Sigmoid colon (tissue), 4 donors: ENCODE measurements at regions not wholly inside any gene's neighbourhood (a gene's known extent, or its start where the extent isn't known, plus 50 kb on each side); places are given as distances from the start of the nearest gene placed in this dataset.

Source experiments
- CTCF ChIP-seq, 4 experiments: fragments of 450-650 bp in 3 of 4; fragments of 200-600 bp in 1 of 4; IDR thresholded peaks; one replicate each; pipeline ENCODE4 v1.5.1; 2016 to 2019; ENCODE audit warnings: antibody characterized with exemption in 4 of 4, mild to moderate bottlenecking in 3 of 4, moderate library complexity in 2 of 4
- EP300 ChIP-seq, 4 donors: sonication (generic); formaldehyde crosslinking; IDR thresholded peaks; one replicate each; pipeline ENCODE4 v1.6.1; 2017; ENCODE audit warnings: antibody characterized with exemption in 4 of 4
- POLR2A ChIP-seq, 2 donors: fragments of 450-650 bp; IDR thresholded peaks; one replicate each; pipeline ENCODE4 v1.6.1; 2016; ENCODE audit warnings: antibody characterized with exemption in 2 of 2, mild to moderate bottlenecking in 2 of 2, moderate library complexity in 2 of 2
- POLR2AphosphoS5 ChIP-seq, 4 donors: sonication (generic); formaldehyde crosslinking; IDR thresholded peaks; one replicate each; pipeline ENCODE4 v1.6.1; 2017; ENCODE audit warnings: antibody characterized with exemption in 4 of 4

DNA sequence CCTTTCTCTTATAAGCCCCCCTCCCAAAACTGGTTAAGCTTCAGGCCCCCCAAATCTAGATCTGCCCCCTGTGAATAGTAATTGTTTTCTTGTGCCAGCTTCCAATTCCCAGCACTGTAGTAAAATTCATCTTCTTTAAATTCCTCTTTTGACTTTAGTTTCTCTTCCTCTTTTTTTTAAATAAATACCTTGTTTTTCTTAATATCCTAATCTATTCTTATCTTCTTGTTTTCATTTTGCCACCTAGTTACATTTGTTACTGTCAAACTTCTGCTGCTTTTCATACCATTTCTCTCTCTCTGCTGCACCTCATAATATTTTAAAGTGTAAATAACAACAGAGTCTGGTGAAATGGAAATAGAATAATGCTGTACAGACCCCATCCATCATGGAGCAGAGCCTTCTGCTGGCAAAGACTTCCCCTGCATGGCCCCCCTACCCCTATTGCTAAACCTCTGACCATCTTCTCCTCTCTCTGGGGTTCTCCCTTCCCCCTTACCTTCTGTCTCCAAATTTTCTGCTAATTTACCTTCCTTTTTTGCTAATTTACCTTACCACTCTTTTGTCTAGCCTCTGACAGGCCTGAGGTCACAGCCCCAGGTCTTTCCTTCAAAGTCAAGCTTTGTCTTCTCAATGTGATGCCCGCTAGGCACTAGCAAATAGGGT is 94.9 kb upstream of the PAPOLG start:
- TF ChIP-seq POLR2A (IDR thresholded peaks at IDR 0.05), result no peak
- no peak for TF ChIP-seq CTCF (IDR thresholded peaks at IDR 0.05)
- no peak for TF ChIP-seq POLR2AphosphoS5 (IDR thresholded peaks at IDR 0.05)
- TF ChIP-seq EP300 (IDR thresholded peaks at IDR 0.05), result no peak
